HG02610 (cell line): ENCODE measurements at regions not wholly inside any gene's neighbourhood (a gene's known extent, or its start where the extent isn't known, plus 50 kb on each side); places are given as distances from the start of the nearest gene placed in this dataset.

Experiments used
- ATAC-seq: cut with Tn5 transposase; IDR thresholded peaks from one replicate; pipeline ENCODE4 v1.9.1; 2021; ENCODE audit warnings: mild to moderate bottlenecking, moderate library complexity; ENCODE audit not compliant: unreplicated experiment

DNA sequence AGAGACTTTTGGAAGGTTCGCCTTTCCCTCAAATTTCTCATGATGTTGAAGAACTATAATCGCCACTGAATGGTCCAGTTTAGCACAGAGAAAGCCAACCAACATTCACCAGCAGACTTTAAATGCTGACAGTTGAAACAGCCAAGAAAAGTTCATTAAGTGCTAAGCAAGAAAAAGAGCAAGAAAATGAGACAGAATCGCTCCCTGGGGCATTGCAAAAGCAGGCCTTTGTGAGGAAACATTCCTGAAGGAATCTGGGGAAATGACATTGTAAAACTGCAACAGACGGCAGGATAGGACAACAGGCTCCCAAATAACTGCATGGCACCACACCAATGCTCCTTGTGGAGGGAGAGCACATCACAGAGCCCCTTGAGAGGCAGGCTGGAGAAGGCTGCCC lies 269.3 kb upstream of the ID2 start:
- no peak for ATAC-seq

- ATAC-seq: no peak
Measured at GRCh38 chr2:8413589-8414135, 268.2 kb upstream of the ID2 start.

DNA sequence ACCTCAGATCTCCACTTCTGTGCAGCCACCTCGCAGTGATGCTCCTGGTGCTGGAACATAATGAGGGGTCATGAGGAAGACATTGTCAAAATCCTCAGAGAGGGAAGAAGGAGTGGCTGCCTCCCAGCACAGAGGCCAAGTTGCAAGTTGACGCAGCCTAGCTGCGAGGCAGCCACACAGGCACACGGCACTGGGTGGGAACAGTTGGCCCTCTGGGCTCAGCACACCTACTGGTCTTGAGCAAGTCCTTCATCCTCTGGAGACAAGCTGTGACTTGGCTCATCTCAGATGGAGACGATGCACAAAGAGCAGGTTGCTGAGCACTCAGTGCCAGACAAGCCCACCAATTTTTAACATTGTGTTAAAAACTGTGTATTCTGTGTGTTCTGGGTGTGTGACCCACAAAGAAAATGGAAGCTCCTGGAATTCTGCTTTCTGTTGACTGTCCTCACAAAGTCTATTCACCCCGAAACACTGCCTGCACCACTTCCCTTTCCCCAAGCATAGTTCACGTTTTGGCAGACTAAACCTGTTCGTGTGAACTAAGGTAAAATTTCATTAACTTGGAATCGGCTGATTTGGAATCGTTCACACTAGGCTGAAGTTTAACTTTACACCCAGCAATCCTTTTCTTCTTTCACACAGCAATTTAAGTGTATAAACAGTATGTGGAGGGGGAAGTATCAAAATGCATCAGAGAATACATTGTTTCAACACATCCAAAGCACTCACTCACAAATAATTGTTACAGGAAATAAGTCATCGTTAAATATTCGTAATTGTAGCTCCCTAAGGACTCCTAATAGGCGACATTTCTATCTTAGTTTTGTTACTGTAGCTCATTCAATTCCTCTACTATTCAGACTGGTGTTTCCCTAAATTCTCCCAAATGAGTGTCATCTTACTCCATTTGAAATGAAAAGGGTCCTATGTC lies 266.6 kb upstream of the ID2 start:
- ATAC-seq: no peak

- ATAC-seq: no peak
Measured at GRCh38 chr2:8416001-8416571, 265.8 kb upstream of the ID2 start.

DNA sequence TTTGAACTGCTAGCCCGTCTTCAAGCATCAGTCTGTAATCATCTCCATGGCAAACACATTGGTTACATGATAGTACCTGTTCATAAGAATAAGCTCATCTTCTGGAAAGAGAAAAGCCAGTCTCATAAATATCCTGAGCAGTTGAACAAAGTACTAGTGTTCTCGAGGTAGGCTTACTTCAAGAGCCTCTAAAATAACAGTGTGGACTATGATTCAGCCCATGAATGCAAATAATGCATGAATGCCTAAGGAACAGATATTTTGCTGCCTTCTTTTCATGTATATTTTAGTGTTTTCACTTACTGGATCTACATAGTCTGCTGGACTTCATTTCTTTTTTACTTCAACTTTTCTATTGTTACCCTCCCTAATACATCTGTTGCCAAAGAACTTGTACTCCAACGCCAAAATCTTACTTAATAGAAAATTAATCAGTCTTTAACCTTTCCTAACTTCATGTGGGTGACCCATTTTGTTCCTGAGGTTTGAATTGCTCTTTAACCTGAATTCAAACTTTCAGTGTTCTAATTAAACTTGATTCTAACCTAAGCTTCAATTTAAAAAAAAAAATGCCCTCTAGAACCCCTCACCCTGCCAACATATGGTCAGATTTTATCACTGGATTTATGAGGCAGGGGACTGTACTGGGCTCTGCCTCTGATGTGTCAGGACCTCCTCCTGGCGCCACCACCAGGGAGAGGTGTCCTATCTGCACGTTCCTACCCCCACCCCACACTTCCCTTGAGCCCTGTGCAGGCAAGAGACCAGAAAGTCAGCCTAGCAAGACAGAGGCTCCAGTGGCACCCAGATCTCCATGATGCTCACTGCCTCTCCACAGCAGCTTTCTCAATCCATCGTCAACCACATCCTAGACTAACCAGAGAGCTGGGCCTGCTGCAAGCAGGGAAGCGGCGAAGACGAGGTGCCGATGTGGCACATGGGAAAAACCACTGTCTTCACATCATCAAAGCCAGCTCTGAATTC lies 264.7 kb upstream of the ID2 start:
- ATAC-seq: no peak

GRCh38 chr2:8418721-8419120 lies 263.1 kb upstream of the ID2 start:
- ATAC-seq: no peak

GRCh38 chr2:8421658-8422449 lies 260.0 kb upstream of the ID2 start:
- peak; percentile 81 for ATAC-seq

GRCh38 chr2:8422450-8422800 lies 259.4 kb upstream of the ID2 start:
- no peak for ATAC-seq

DNA sequence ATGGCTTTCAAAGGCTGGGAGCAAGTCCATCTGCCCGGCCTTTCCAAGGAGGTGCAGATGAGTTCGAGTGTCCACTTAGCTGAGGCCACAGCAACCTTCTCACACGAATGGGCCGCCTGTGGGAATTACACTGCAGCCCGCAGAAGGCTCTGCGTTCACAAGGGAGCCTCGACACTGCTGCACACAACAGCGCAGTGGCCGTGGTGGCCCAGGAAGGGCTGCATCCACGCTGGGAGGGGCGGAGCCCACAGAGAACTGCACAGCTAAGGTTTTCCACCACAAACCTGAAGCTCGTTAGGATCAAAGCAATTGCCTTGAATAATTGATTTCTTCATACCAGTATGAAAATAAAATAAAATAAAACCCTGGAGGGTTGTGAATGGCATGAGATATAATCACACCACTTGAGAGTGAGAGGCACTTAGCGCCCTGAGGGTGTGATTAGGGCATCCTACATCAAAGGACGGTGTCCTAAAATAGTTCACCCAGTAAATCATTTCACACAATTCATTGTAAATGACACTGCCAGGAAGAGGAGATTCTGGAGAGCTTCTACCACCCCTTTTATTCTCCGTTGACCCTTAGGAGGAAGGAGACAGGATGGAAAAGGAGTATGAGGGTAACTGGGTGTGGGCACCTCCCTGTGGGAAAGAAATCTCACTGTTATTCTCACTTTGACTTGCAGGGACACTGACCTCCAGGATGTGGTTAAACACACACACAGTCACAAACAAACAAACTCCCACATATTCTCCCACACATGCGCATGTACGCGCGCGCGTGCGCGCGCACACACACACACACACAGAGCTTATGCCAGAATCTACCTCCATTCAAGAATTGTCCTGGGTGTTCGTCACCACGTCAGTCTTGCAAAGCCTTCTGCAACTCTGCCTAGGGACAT lies 256.6 kb upstream of the ID2 start:
- peak; percentile 35 for ATAC-seq

DNA sequence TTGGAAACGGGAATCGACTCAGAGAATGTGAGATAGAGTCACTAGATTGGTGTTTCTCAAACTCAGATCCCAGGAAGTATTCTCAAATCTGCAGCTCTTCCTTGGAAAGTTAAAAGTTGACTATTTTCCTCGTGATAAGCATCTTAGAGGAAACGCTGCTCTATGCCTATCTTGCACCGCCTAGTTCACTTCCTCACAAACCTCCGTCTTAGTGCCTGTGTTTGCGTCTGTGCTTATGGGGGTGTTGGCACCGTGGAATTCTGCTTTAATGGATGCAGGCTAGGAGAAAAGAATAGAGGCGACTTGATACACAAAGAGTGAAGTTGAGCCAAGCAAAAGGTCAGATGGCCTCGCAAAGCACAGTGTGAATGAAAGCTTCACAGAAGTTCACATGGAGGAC lies 255.3 kb upstream of the ID2 start:
- ATAC-seq: no peak

- no peak for ATAC-seq
Measured at GRCh38 chr2:8427211-8427610, 254.6 kb upstream of the ID2 start.

DNA sequence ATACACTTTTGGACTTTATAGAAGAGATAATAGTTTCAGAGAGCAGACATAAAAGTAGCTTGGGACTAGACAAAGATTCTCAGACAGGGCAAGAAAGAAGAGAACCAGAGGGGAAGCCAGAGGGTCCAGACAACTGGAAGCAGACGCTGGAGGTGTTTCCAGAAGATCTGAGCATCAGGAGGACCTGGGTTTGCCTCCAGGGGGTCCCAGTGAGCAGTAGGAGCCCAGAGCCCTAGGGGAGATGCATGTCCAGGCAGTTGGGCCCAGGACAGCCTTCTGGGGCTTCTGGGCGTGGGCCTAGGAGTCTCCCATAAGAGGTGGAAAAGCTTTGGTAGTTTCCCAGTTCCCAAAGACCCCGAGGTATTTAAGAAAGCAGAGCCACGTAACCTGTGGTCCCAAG lies 251.2 kb upstream of the ID2 start:
- no peak for ATAC-seq

DNA sequence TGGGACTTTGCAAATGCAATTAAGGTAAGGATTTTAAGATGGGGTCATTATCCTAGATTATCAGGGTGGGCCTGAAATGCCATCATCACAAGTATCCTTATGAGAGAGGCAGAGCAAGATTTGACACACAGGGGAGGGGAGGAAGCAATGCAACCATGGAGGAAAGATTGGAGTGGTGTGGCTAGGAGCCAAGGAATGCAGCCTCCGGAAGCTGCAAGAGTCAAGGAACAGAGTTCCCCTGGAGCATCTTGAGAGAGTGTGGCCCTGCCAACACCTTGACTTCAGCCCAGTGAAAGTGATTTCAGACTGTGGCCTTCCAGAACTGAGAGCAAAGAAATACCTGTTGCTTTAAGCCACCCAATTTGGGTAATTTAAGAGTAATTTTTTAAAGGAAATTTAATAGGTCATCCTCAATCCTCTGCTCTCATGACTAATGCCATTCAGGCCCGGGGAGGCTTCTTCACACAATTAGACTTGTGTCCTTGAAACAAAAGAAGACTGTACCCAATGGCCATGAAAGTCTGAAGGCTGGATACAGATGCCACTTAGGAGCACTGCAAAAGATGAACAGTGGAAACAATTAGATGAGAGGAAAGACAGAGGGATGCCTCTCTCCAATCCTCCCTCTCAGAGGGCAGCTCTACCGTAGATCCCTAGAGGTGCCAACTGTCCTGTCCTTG lies 250.3 kb upstream of the ID2 start:
- no peak for ATAC-seq

- peak; percentile 39 for ATAC-seq
Measured at GRCh38 chr2:8432706-8433336, 249.0 kb upstream of the ID2 start.

DNA sequence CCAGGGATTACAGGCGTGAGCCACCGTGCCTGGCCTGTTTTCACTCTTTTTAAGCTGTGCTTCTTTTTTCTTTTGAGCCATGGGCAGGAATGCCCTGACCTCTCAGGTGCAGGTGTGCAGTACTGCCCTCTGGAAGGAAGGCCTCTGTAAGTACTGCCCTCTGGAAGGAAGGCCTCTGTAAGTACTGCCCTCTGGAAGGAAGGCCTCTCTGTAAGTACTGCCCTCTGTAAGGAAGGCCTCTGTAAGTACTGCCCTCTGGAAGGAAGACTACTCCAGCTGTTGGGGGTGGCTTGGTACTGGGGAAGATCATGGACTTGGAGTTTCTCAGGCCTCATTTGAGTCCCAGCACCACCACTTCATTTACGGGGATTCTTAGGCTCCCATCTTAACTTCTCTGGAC lies 248.5 kb upstream of the ID2 start:
- ATAC-seq: no peak

GRCh38 chr2:8435608-8436007 lies 246.2 kb upstream of the ID2 start:
- no peak for ATAC-seq

GRCh38 chr2:8436585-8436984 lies 245.3 kb upstream of the ID2 start:
- ATAC-seq: no peak

DNA sequence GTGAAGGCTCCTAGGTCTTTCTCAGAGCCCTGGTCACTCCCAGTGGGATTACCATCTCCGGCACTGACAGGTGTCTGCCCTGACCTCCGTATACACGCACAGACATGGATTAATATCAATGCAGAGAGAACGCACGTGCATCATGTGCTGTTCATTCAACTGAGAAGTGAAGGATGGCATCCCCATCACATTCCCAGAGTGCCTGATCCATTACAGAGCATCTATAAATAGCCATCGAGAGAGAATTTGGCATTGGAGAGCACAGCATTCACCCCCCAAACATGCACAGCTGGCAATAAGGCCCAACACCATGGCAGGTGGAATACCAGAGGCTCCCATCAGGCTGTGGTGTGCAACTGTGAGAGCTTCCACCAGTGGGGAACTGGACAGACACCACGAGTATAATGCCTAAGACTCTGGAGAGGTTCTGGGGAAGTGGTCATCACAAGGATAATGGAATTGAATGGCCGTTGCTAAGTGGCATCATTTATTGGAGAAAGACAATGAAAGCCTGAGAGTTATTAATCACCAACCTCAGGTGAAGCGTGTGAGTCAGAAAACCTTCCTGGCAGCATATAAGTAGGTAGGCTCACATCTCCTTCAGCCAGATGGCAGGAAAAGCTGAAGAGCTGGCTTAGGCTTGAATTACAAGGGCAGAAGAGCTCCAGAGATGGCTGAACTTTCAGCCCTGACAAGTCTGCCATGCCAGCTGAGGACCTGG lies 244.5 kb upstream of the ID2 start:
- ATAC-seq: no peak
